ENCODE measurements at regions not wholly inside any gene's neighbourhood (a gene's known extent, or its start where the extent isn't known, plus 50 kb on each side); places are given as distances from the start of the nearest gene placed in this dataset.

- TF ChIP-seq, protein P1, sequence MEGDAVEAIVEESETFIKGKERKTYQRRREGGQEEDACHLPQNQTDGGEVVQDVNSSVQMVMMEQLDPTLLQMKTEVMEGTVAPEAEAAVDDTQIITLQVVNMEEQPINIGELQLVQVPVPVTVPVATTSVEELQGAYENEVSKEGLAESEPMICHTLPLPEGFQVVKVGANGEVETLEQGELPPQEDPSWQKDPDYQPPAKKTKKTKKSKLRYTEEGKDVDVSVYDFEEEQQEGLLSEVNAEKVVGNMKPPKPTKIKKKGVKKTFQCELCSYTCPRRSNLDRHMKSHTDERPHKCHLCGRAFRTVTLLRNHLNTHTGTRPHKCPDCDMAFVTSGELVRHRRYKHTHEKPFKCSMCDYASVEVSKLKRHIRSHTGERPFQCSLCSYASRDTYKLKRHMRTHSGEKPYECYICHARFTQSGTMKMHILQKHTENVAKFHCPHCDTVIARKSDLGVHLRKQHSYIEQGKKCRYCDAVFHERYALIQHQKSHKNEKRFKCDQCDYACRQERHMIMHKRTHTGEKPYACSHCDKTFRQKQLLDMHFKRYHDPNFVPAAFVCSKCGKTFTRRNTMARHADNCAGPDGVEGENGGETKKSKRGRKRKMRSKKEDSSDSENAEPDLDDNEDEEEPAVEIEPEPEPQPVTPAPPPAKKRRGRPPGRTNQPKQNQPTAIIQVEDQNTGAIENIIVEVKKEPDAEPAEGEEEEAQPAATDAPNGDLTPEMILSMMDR (IDR thresholded peaks at IDR 0.05; ENCODE audit: low read depth, low read length): no peak
- no peak for TF ChIP-seq MAX (IDR thresholded peaks at IDR 0.05; ENCODE audit: low read depth, low read length)
- TF ChIP-seq POLR2A (IDR thresholded peaks at IDR 0.05; ENCODE audit: extremely low read depth, insufficient read length): no peak
- TF ChIP-seq MYC (IDR thresholded peaks at IDR 0.05; ENCODE audit: low read depth, low read length): no peak
These were observed 55.9 kb upstream of the NAA20 start for GRCh38 chr20:19961293-19961692.
